Upper lobe of right lung (tissue), 1 donor: ENCODE measurements at regions not wholly inside any gene's neighbourhood (a gene's known extent, or its start where the extent isn't known, plus 50 kb on each side); places are given as distances from the start of the nearest gene placed in this dataset.

Experiments used
- ATAC-seq: fragments of 200-7000 bp; cut with Tn5 transposase; one replicate; pipeline ENCODE4 v1.9.1; 2020; ENCODE audit warnings: mild to moderate bottlenecking, moderate library complexity
- DNase-seq: peaks from one replicate; pipeline ENCODE4 v3.0.0-alpha.2; 2020
- H3K27ac ChIP-seq: fragments of 200-600 bp; one replicate; pipeline ENCODE4 v1.8.0; 2022
- H3K27me3 ChIP-seq: fragments of 200-600 bp; one replicate; pipeline ENCODE4 v1.8.0; 2022; ENCODE audit warnings: mild to moderate bottlenecking
- H3K36me3 ChIP-seq: fragments of 200-600 bp; one replicate; pipeline ENCODE4 v1.8.0; 2022
- H3K4me1 ChIP-seq: fragments of 200-600 bp; one replicate; pipeline ENCODE4 v1.8.0; 2022
- H3K4me3 ChIP-seq: fragments of 200-600 bp; one replicate; pipeline ENCODE4 v1.8.0; 2022; ENCODE audit warnings: mild to moderate bottlenecking
- H3K9me3 ChIP-seq: fragments of 200-600 bp; one replicate; pipeline ENCODE4 v1.8.0; 2022
- CTCF ChIP-seq: fragments of 200-600 bp; IDR thresholded peaks from one replicate; pipeline ENCODE4 v1.8.0; 2022; ENCODE audit warnings: antibody characterized with exemption
- intact Hi-C: fragments of 100-400 bp; cut with DNase I; formaldehyde crosslinking; loops from one replicate; pipeline ENCODE4 v1.11.0; 2022
- donor health status: DM: no; HTN: yes; CAD: no; lungs with severe emphysema.

- intact Hi-C loops, result no loop called here
- H3K27me3 ChIP-seq, result no peaks in the 10 kb centered on the region
- H3K4me3 ChIP-seq, result no peak overlapping the region
- no peak for DNase-seq
- no peak overlapping the region for H3K27ac ChIP-seq
- H3K4me1 ChIP-seq, result no peaks in the 10 kb centered on the region
- no peak for ATAC-seq
- H3K36me3 ChIP-seq, result no peaks in the 10 kb centered on the region
- TF ChIP-seq CTCF, result no peak
- no peaks in the 10 kb centered on the region for H3K9me3 ChIP-seq
These were observed 133.6 kb upstream of the NOX3 start for GRCh38 chr6:155589190-155589589.

- Histone ChIP-seq H3K27me3 (no peaks in the 10 kb centered on the region), H3K27ac (no peak overlapping the region), H3K4me3 (no peak overlapping the region), H3K9me3 (no peaks in the 10 kb centered on the region), H3K36me3 (no peaks in the 10 kb centered on the region), H3K4me1 (no peaks in the 10 kb centered on the region)
- no peak for TF ChIP-seq CTCF
- ATAC-seq, result no peak
- no peak for DNase-seq
- intact Hi-C loops, result no loop called here
These were observed 132.2 kb upstream of the NOX3 start for GRCh38 chr6:155587817-155588216.

- H3K36me3 ChIP-seq, result no peaks in the 10 kb centered on the region
- intact Hi-C loops, result no loop called here
- H3K4me1 ChIP-seq, result no peaks in the 10 kb centered on the region
- no peak for DNase-seq
- no peaks in the 10 kb centered on the region for H3K9me3 ChIP-seq
- H3K27ac ChIP-seq, result no peak overlapping the region
- TF ChIP-seq CTCF, result no peak
- ATAC-seq, result no peak
- H3K27me3 ChIP-seq, result no peaks in the 10 kb centered on the region
- H3K4me3 ChIP-seq, result no peak overlapping the region
These were observed 130.5 kb upstream of the NOX3 start for GRCh38 chr6:155586090-155586489.

GRCh38 chr6:155584006-155584405 is 128.4 kb upstream of the NOX3 start:
- intact Hi-C loops, result no loop called here
- H3K27ac ChIP-seq, result no peak overlapping the region
- no peaks in the 10 kb centered on the region for H3K9me3 ChIP-seq
- H3K4me1 ChIP-seq, result no peaks in the 10 kb centered on the region
- no peaks in the 10 kb centered on the region for H3K27me3 ChIP-seq
- DNase-seq (no peak), ATAC-seq (no peak)
- no peak for TF ChIP-seq CTCF
- H3K36me3 ChIP-seq, result no peaks in the 10 kb centered on the region
- H3K4me3 ChIP-seq, result no peak overlapping the region

GRCh38 chr6:155582016-155582991 is 126.7 kb upstream of the NOX3 start:
- no peak overlapping the region for H3K27ac ChIP-seq
- no peaks in the 10 kb centered on the region for H3K36me3 ChIP-seq
- intact Hi-C loops, result no loop called here
- no peak for DNase-seq
- no peaks in the 10 kb centered on the region for H3K4me1 ChIP-seq
- no peaks in the 10 kb centered on the region for H3K9me3 ChIP-seq
- H3K27me3 ChIP-seq, result no peaks in the 10 kb centered on the region
- no peak overlapping the region for H3K4me3 ChIP-seq
- ATAC-seq, result no peak
- TF ChIP-seq CTCF, result no peak
